ENCODE measurements at regions not wholly inside any gene's neighbourhood (a gene's known extent, or its start where the extent isn't known, plus 50 kb on each side); places are given as distances from the start of the nearest gene placed in this dataset.

DNA sequence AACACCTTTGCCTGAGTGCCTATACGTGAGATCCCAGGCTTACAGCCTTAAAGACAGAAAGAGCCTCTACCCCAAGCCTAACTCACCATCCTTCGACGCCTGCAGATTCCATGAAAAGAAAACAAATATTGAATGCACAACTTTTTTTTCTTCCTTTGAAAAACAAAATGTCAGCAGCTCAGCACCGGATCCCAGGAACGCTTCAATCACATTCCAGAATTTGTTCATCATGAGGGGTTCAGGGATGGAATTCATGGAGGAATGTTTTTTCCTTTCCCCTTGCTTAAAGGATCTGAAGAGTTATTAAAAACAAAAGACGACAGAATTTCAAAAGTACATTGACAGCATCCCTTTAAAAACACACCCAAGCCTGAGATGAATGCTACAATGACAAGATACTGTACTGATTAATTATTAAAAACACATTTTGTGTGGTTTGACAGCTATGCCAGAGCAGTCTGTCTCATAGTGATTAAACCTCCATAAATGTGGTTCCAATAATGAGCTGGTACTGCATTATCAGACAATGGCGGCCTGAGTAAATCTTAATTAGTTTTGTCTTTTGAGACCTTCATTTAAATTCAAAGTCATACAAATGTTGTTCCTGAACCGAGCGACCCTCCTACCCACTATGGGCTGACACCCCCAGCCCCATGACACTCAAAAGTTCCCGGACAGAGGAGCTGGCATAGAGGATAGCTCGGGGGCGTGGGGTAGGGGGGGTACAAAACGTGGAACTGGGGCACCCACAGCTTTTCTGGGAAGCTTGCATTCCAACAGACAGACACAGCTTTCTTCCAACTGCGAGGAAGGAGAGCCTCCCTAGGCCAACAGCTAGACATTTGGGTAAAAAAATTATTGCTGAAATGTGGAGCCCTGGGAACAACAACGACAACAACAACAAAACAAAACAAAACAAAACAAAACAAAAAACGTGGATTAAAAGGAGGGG is 227.5 kb downstream of the TTC32 start:
- ATAC-seq, result no peak
- H3K9ac ChIP-seq (ENCODE audit: insufficient read depth, low read depth, low read length), result no peak overlapping the region
- no peak overlapping the region for H2AFZ ChIP-seq (ENCODE audit: low read length)
- no peaks in the 10 kb centered on the region for H3K36me3 ChIP-seq (replicated peaks in 1 of 2; ENCODE audit: control insufficient read depth in 1 of 2, insufficient read depth in 2 of 2, low read length in 2 of 2)
- H3K4me3 ChIP-seq (replicated peaks in 1 of 3; ENCODE audit: insufficient read depth in 1 of 3, low read depth in 2 of 3, low read length in 3 of 3), result no peak overlapping the region
- ChIA-PET POLR2A (no interaction called here), CTCF (ENCODE audit: low intra/inter-chr PET ratio, low total read pairs) (no interaction called here)
- no TSS peak for BruUV-seq (replicated peaks)
- WGBS (ENCODE audit: low lambda C conversion rate), result 31% methylated on average over 16 of the region's 16 CpGs
- no peaks in the 10 kb centered on the region for H3K79me2 ChIP-seq (ENCODE audit: insufficient read depth, low read length)
- no peak overlapping the region for H3K4me2 ChIP-seq (ENCODE audit: low read depth, low read length)
- DNase-seq (ENCODE audit: low spot score), result no peak
- no peak for FAIRE-seq
- no peak overlapping the region for H3K27ac ChIP-seq (ENCODE audit: extremely low read length, insufficient read depth, low read length)
- H3K9me3 ChIP-seq (ENCODE audit: low read length), result no peaks in the 10 kb centered on the region
- no peak for TF ChIP-seq CBX2 (IDR thresholded peaks at IDR 0.05; ENCODE audit: low read depth, low read length)
- no peak for TF ChIP-seq CBX2 (CRISPR knock-in tag; IDR thresholded peaks at IDR 0.05; ENCODE audit: low read depth)
- no peak for TF ChIP-seq ARHGAP35 (CRISPR knock-in tag; IDR thresholded peaks at IDR 0.05; ENCODE audit: borderline replicate concordance)
- TF ChIP-seq DMAP1 (CRISPR knock-in tag; IDR thresholded peaks at IDR 0.05), result no peak
- TF ChIP-seq ZNF720 (CRISPR knock-in tag; IDR thresholded peaks at IDR 0.05), result no peak
- TF ChIP-seq, protein P1, sequence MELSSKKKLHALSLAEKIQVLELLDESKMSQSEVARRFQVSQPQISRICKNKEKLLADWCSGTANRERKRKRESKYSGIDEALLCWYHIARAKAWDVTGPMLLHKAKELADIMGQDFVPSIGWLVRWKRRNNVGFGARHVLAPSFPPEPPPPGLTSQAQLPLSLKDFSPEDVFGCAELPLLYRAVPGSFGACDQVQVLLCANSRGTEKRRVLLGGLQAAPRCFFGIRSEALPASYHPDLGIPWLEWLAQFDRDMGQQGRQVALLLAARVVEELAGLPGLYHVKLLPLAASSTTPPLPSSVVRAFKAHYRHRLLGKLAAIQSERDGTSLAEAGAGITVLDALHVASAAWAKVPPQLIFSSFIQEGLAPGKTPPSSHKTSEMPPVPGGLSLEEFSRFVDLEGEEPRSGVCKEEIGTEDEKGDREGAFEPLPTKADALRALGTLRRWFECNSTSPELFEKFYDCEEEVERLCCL (CRISPR knock-in tag; IDR thresholded peaks at IDR 0.05; ENCODE audit: borderline replicate concordance), result no peak
- no peak for TF ChIP-seq ZUFSP (CRISPR knock-in tag; IDR thresholded peaks at IDR 0.05; ENCODE audit: borderline replicate concordance)
- TF ChIP-seq KMT2A (CRISPR knock-in tag; IDR thresholded peaks at IDR 0.05), result no peak
- in situ Hi-C loops (cut with HindIII; ENCODE audit: extremely low pct_ligation_motif_present, low pct_unique_long_range_greater_than_20kb) (no loop called here), intact Hi-C loops (cut with micrococcal nuclease; ENCODE audit: unreplicated experiment) (no loop called here)
- no peaks in the 10 kb centered on the region for H4K20me1 ChIP-seq (ENCODE audit: insufficient read depth, low read length)
- H3K4me1 ChIP-seq (ENCODE audit: insufficient read depth, low read length), result peaks cover 7% of the 10 kb centered on the region; the same call in 1 of the 2 replicates
- H3K27me3 ChIP-seq (ENCODE audit: control insufficient read depth in 1 of 2, insufficient read depth in 2 of 2, low read length in 2 of 2), result peaks cover 1 to 11% of the 10 kb centered on the region in 2 experiments; a peak in 2 of 5 replicates

All from HepG2 (cell line).